HG02884 (cell line): ENCODE measurements at regions not wholly inside any gene's neighbourhood (a gene's known extent, or its start where the extent isn't known, plus 50 kb on each side); places are given as distances from the start of the nearest gene placed in this dataset.

Source experiments
- ATAC-seq: cut with Tn5 transposase; IDR thresholded peaks from one replicate; pipeline ENCODE4 v1.9.1; 2021; ENCODE audit warnings: mild to moderate bottlenecking, moderate library complexity; ENCODE audit not compliant: unreplicated experiment

GRCh38 chr2:71895320-71896161 is 252.1 kb downstream of the CYP26B1 start:
- ATAC-seq, result no peak

- no peak for ATAC-seq
These were observed 253.4 kb downstream of the CYP26B1 start for GRCh38 chr2:71894261-71894660.

- no peak for ATAC-seq
These were observed 254.0 kb downstream of the CYP26B1 start for GRCh38 chr2:71893646-71894045.

GRCh38 chr2:71892896-71893295 is 254.8 kb downstream of the CYP26B1 start:
- no peak for ATAC-seq

GRCh38 chr2:71892423-71892730 is 255.3 kb downstream of the CYP26B1 start:
- no peak for ATAC-seq

GRCh38 chr2:71891719-71892422 is 255.8 kb downstream of the CYP26B1 start:
- ATAC-seq, result no peak

GRCh38 chr2:71891155-71891554 is 256.5 kb downstream of the CYP26B1 start:
- no peak for ATAC-seq

GRCh38 chr2:71889759-71890684 is 257.6 kb downstream of the CYP26B1 start:
- ATAC-seq, result no peak

GRCh38 chr2:71888751-71889445 is 258.8 kb downstream of the CYP26B1 start:
- no peak for ATAC-seq

- ATAC-seq, result no peak
These were observed 260.5 kb downstream of the CYP26B1 start for GRCh38 chr2:71887196-71887595.

- ATAC-seq, result no peak
These were observed 261.4 kb downstream of the CYP26B1 start for GRCh38 chr2:71886241-71886640.

GRCh38 chr2:71884303-71885042 is 263.2 kb downstream of the CYP26B1 start:
- ATAC-seq, result no peak

- ATAC-seq, result no peak
These were observed 264.7 kb downstream of the CYP26B1 start for GRCh38 chr2:71882949-71883472.

GRCh38 chr2:71882236-71882946 is 265.3 kb downstream of the CYP26B1 start:
- ATAC-seq, result no peak

GRCh38 chr2:71880846-71881610 is 266.6 kb downstream of the CYP26B1 start:
- ATAC-seq, result no peak

- no peak for ATAC-seq
These were observed 267.4 kb downstream of the CYP26B1 start for GRCh38 chr2:71880287-71880686.

GRCh38 chr2:71879509-71880184 is 268.0 kb downstream of the CYP26B1 start:
- ATAC-seq, result no peak
